ENCODE measurements at regions not wholly inside any gene's neighbourhood (a gene's known extent, or its start where the extent isn't known, plus 50 kb on each side); places are given as distances from the start of the nearest gene placed in this dataset.

GRCh38 chr11:23959462-23959861 is 537.4 kb upstream of the LUZP2 start:
- Histone ChIP-seq H3K27me3 (ENCODE audit: control insufficient read depth, extremely low read depth, insufficient read depth, low read length) (no peaks in the 10 kb centered on the region), H3K9me1 (ENCODE audit: control insufficient read depth, extremely low read depth, insufficient read depth, low read length) (no peaks in the 10 kb centered on the region), H3K9me3 (ENCODE audit: control insufficient read depth, low read depth, low read length) (no peaks in the 10 kb centered on the region), H2AFZ (ENCODE audit: control insufficient read depth, low read length) (no peak overlapping the region), H3K4me1 (ENCODE audit: control insufficient read depth, extremely low read depth, insufficient read depth, low read length) (no peaks in the 10 kb centered on the region), H3K9ac (ENCODE audit: control insufficient read depth, extremely low read depth, insufficient read depth, low read length) (no peak overlapping the region), H3K4me3 (ENCODE audit: control insufficient read depth in 2 of 3, extremely low read depth in 1 of 3, insufficient read depth in 2 of 3, low read depth in 1 of 3, low read length in 3 of 3) (no peak overlapping the region), H3K27ac (ENCODE audit: control insufficient read depth, insufficient read depth, low read length) (no peak overlapping the region), H4K20me1 (ENCODE audit: control insufficient read depth, extremely low read depth, insufficient read depth, low read length) (no peaks in the 10 kb centered on the region), H3K79me2 (ENCODE audit: control insufficient read depth, insufficient read depth, low read length) (no peaks in the 10 kb centered on the region), H3K4me2 (ENCODE audit: control insufficient read depth, extremely low read depth, insufficient read depth, low read depth, low read length) (no peak overlapping the region), H3K36me3 (ENCODE audit: control insufficient read depth in 2 of 2, extremely low read depth in 1 of 2, insufficient read depth in 2 of 2, low read length in 2 of 2) (no peaks in the 10 kb centered on the region)
- no peak for FAIRE-seq
- DNase-seq (ENCODE audit: low read depth, low spot score), result no peak
- dilution Hi-C loops (cut with MboI; ENCODE audit: extremely low pct_ligation_motif_present, low sequenced_read_pairs), result no loop called here
- TF ChIP-seq EZH2 (IDR thresholded peaks at IDR 0.05; ENCODE audit: low read length), result no peak
- TF ChIP-seq CTCF (optimal IDR thresholded peaks at IDR 0.05 in 1 of 3, IDR thresholded peaks at IDR 0.05 in 1 of 3, conservative IDR thresholded peaks at IDR 0.05 in 1 of 3; ENCODE audit: extremely low read depth in 1 of 3, insufficient read depth in 2 of 3, low read length in 3 of 3), result no peak

- Histone ChIP-seq H3K9ac (ENCODE audit: control insufficient read depth, extremely low read depth, insufficient read depth, low read length) (no peak overlapping the region), H3K27me3 (ENCODE audit: control insufficient read depth, extremely low read depth, insufficient read depth, low read length) (no peaks in the 10 kb centered on the region), H3K36me3 (ENCODE audit: control insufficient read depth in 2 of 2, extremely low read depth in 1 of 2, insufficient read depth in 2 of 2, low read length in 2 of 2) (no peaks in the 10 kb centered on the region), H3K27ac (ENCODE audit: control insufficient read depth, insufficient read depth, low read length) (no peak overlapping the region), H3K79me2 (ENCODE audit: control insufficient read depth, insufficient read depth, low read length) (no peaks in the 10 kb centered on the region), H3K4me3 (ENCODE audit: control insufficient read depth in 2 of 3, extremely low read depth in 1 of 3, insufficient read depth in 2 of 3, low read depth in 1 of 3, low read length in 3 of 3) (no peak overlapping the region), H3K4me1 (ENCODE audit: control insufficient read depth, extremely low read depth, insufficient read depth, low read length) (no peaks in the 10 kb centered on the region), H2AFZ (ENCODE audit: control insufficient read depth, low read length) (no peak overlapping the region), H3K9me1 (ENCODE audit: control insufficient read depth, extremely low read depth, insufficient read depth, low read length) (no peaks in the 10 kb centered on the region), H3K9me3 (ENCODE audit: control insufficient read depth, low read depth, low read length) (no peaks in the 10 kb centered on the region), H4K20me1 (ENCODE audit: control insufficient read depth, extremely low read depth, insufficient read depth, low read length) (no peaks in the 10 kb centered on the region), H3K4me2 (ENCODE audit: control insufficient read depth, extremely low read depth, insufficient read depth, low read depth, low read length) (no peak overlapping the region)
- DNase-seq (ENCODE audit: low read depth, low spot score) (no peak), FAIRE-seq (no peak)
- TF ChIP-seq CTCF (optimal IDR thresholded peaks at IDR 0.05 in 1 of 3, IDR thresholded peaks at IDR 0.05 in 1 of 3, conservative IDR thresholded peaks at IDR 0.05 in 1 of 3; ENCODE audit: extremely low read depth in 1 of 3, insufficient read depth in 2 of 3, low read length in 3 of 3) (no peak), EZH2 (IDR thresholded peaks at IDR 0.05; ENCODE audit: low read length) (no peak)
- dilution Hi-C loops (cut with MboI; ENCODE audit: extremely low pct_ligation_motif_present, low sequenced_read_pairs), result no loop called here
Observed at GRCh38 chr11:23961503-23962338, 535.1 kb upstream of the LUZP2 start.
